ENCODE measurements at regions not wholly inside any gene's neighbourhood (a gene's known extent, or its start where the extent isn't known, plus 50 kb on each side); places are given as distances from the start of the nearest gene placed in this dataset.

DNA sequence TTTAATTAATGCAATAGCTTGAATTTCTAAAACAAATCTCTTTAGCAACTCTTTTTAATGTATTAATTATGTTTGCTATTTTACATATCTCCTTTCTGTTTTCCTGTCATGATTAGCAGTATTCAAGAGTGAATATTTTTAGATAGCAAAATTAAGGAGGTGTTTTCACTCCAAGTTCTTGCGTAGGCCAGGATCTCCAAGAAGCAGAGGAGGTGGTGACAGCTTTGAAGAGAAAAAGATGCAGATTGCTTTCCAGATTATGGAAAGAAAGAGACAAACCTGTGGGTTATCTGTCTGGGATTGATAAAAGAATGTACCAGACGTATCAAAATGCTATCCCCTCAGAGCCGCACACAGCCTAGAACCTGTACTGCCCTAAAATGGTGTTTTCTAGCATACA is 163.5 kb upstream of the FAM98A start:
- TF ChIP-seq, protein P1, sequence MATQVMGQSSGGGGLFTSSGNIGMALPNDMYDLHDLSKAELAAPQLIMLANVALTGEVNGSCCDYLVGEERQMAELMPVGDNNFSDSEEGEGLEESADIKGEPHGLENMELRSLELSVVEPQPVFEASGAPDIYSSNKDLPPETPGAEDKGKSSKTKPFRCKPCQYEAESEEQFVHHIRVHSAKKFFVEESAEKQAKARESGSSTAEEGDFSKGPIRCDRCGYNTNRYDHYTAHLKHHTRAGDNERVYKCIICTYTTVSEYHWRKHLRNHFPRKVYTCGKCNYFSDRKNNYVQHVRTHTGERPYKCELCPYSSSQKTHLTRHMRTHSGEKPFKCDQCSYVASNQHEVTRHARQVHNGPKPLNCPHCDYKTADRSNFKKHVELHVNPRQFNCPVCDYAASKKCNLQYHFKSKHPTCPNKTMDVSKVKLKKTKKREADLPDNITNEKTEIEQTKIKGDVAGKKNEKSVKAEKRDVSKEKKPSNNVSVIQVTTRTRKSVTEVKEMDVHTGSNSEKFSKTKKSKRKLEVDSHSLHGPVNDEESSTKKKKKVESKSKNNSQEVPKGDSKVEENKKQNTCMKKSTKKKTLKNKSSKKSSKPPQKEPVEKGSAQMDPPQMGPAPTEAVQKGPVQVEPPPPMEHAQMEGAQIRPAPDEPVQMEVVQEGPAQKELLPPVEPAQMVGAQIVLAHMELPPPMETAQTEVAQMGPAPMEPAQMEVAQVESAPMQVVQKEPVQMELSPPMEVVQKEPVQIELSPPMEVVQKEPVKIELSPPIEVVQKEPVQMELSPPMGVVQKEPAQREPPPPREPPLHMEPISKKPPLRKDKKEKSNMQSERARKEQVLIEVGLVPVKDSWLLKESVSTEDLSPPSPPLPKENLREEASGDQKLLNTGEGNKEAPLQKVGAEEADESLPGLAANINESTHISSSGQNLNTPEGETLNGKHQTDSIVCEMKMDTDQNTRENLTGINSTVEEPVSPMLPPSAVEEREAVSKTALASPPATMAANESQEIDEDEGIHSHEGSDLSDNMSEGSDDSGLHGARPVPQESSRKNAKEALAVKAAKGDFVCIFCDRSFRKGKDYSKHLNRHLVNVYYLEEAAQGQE (IDR thresholded peaks at IDR 0.05; ENCODE audit: low read depth, low read length): no peak
- TF ChIP-seq NFYB (IDR thresholded peaks at IDR 0.05; ENCODE audit: insufficient read depth, low read depth, low read length) (no peak), BHLHE40 (IDR thresholded peaks at IDR 0.05; ENCODE audit: borderline replicate concordance in 1 of 2, low read depth in 2 of 2, low read length in 1 of 2) (no peak), POLR2AphosphoS5 (IDR thresholded peaks at IDR 0.05; ENCODE audit: low read length) (no peak)

All from GM12878 (cell line).